ENCODE measurements at regions not wholly inside any gene's neighbourhood (a gene's known extent, or its start where the extent isn't known, plus 50 kb on each side); places are given as distances from the start of the nearest gene placed in this dataset.

DNA sequence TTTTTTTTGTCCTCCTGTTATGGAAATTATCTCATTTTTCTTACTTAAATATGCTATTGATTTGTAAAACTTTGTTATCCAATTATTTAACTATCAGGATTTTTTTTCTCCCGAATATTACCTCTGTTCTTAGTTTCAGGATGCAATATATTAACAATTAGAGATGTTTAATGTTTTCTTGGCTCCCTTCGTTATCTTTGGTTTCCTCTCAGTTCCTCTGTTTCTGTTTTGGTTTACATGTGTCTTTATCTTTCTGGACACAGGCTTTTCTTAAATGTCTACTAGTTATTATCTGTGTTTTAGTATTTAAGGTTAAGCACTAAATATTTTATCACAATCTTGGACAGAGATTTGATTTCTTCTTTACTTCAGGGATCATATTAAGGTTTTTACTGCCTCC, 462.2 kb upstream of the SLC10A2 start:
- TF ChIP-seq, protein P1, sequence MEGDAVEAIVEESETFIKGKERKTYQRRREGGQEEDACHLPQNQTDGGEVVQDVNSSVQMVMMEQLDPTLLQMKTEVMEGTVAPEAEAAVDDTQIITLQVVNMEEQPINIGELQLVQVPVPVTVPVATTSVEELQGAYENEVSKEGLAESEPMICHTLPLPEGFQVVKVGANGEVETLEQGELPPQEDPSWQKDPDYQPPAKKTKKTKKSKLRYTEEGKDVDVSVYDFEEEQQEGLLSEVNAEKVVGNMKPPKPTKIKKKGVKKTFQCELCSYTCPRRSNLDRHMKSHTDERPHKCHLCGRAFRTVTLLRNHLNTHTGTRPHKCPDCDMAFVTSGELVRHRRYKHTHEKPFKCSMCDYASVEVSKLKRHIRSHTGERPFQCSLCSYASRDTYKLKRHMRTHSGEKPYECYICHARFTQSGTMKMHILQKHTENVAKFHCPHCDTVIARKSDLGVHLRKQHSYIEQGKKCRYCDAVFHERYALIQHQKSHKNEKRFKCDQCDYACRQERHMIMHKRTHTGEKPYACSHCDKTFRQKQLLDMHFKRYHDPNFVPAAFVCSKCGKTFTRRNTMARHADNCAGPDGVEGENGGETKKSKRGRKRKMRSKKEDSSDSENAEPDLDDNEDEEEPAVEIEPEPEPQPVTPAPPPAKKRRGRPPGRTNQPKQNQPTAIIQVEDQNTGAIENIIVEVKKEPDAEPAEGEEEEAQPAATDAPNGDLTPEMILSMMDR (IDR thresholded peaks at IDR 0.05) = no peak
- TF ChIP-seq POLR2A (IDR thresholded peaks at IDR 0.05) = no peak
